ENCODE measurements at regions not wholly inside any gene's neighbourhood (a gene's known extent, or its start where the extent isn't known, plus 50 kb on each side); places are given as distances from the start of the nearest gene placed in this dataset.
"Not testable (repeated sequence)": the region's sequence is repeated elsewhere in the genome, so short reads cannot be mapped to it uniquely, and the experiment has no call there.

DNA sequence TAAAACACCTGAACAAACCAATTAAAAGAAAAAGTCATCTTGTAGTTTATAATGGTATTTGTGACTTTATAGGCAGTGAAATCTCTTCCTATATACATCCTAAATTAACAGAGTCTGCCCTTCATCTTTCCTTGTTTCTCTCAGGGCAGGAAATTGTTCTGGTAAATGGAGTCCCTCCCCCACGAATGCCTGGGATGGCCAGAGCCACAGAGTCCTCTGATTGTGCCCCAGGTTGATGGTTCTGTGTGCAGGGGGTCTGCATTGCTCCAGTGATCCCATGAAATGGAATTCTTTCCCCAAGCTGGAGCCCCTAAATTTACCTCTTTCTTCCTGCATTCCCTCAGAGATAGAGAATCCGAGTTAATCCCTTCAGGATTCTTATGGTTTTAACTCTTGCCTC lies 155.5 kb downstream of the MTX2 start:
- no peak for DNase-seq (ENCODE audit: low read depth)

DNA sequence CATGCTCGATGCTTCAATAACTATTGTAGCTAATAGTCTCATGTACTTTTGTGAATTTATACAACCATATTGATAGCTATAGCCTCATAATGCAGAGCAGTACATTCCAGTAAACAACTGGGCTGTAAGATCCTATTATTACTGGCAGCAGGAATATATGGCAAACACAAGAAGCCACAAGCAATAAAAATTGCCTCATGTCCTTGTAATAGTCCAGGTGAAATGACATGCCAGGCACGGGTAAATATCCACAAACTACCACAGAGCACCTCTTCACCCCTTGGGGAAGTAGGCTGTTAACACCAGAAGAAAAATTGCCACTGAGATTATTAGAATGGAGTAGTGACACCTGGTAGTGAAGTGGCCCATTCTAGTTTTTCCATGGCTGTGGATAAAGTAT lies 158.3 kb downstream of the MTX2 start:
- no peak for DNase-seq (ENCODE audit: low read depth)

DNA sequence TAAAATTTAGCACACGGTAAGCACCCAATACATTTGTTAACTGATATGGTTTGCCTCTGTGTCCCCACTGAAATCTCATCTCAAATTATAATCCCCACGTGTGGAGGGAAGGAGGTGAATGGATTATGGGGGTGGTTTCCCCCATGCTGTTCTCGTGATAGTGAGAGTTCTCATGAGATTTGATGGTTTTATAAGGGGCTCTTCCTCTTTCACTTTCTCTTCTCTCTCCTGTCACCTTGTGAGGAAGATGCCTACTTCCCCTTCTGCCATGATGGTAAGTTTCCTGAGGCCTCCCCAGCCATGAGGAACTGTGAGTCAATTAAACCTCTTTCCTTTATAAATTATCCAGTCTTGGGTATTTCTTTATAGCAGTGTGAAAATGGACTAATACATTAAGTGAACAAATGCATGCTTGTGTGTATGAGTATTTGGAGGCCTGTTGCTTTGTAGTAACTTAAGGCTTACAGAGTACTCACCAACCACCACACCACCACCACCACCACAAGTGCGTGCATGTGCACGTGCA lies 159.8 kb downstream of the MTX2 start:
- DNase-seq (ENCODE audit: low read depth): not testable (repeated sequence)

DNA sequence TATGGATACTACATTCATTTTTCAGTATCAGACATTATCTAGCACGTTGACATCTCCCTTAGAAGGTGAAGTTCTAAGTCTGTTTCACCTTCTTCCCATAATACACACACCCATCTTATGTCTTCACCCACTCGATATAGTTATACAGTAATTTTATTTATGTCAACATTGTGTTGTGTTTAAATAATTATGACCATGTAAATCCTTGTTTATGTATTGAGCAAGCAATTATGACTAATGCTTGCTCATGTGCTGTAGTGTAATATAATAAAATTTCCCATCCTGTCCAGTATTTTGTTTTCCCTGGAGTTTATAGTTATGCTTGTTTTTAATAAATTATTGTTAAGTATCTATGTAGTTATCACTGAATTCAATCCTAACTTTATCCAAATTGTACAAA lies 163.2 kb downstream of the MTX2 start:
- DNase-seq (ENCODE audit: low read depth): no peak

DNA sequence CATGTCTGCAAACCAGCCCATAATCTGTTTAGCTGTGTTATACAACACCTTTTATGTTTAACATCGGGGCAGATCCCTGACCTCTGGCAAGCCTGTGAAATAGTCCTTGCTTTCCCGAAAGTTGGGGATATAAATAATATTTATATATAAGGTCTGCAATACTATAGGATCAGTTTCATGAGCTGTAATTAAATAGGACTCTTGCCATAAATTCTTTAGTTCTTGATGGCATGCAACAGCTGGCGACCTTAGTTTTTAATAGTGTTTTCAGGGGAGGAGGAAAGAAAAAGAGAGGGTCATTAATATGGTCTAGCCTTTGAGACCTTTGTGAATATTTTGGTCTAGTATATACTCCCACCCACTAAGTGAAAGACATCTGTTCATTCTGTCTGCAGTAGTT lies 166.5 kb downstream of the MTX2 start:
- no peak for DNase-seq (ENCODE audit: low read depth)

DNA sequence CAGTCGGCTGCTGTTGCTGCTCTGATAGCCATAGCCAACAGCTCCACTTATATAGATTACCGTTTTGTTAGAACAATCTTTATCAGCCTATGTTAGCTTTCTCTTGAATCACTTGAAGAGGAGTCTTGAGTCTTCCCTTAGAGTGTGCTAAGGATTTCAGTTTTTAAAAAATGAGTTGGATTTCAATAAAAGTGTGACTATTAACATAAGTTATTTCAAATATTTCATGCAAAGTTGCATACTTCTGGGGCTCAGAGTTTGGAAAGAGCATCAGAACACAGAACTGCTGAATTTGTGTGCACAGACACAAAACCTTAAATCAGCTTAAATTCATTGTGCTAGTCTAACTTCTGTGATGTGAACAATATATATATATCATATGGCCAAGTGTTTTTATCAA lies 174.7 kb downstream of the MTX2 start:
- no peak for DNase-seq (ENCODE audit: low read depth)

DNA sequence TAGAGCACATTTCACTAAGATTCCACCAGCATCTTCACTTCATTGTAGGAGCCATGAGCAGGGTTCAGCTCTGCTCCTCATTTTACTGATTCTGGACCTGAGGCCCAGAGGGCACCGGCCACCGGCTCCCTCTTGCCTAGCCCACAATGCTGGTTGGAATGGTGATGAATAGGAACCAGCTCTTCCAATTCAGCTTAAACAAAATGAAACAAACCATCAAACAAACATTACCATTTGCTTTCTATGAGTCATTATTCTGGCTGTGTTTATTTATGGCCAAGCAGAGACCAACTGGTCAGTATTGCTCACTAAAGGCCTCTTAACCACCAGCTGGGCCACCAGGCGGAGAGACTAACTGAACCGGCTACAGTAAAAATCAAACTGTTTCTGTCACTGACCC lies 176.7 kb downstream of the MTX2 start:
- peak; percentile 52 for DNase-seq (ENCODE audit: low read depth)

DNA sequence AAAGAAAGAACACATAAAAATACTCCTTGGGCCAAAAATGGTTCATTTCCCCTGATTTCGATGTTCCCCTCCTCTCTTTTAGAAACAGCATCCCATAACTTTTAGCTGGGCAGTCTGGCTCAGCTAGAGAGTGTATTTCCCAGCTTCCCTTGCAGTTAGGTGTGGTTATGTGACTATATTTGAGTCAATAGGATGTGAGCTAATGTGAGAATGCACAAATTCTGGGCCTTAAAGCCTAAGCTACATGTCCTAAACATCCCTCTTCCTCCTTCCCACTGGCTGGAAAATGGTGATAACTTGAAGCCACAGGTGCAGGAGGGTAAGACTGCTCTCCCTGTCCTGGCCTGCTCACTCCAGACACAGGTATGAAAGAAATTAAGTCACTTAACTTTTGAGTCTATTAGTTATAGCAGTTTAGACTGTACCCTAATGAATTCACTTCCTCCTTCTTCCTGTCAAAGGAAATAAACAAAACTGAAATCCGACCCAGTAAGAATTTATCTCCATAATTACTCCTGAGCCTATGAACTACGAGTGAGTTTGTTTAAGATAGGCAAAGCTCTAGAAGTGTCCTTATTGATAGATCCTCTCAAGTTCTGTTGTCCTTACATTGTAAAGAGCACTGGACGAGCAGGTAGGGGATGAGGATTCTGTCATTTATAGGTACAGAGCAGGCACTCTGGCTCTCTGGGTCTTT lies 177.6 kb downstream of the MTX2 start:
- no peak for DNase-seq (ENCODE audit: low read depth)

DNA sequence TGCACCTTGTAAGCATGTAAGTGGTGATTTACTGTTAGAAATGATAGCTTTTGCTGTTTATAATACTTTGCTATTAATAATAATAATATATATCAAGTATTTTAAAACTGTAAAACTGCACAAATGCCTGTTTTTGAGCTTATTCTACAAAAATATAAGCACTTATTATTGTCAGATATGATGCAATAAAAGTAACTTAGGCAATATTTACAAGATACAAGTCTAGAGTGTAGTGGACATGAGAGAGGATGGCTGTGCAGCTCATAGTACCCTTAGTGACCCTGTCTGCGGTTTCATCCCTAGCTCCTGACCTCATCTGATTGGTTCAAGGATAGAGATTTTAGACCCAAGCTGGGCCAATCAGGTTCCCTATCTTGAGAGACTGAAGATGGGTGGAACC lies 178.4 kb downstream of the MTX2 start:
- DNase-seq (ENCODE audit: low read depth): no peak

DNA sequence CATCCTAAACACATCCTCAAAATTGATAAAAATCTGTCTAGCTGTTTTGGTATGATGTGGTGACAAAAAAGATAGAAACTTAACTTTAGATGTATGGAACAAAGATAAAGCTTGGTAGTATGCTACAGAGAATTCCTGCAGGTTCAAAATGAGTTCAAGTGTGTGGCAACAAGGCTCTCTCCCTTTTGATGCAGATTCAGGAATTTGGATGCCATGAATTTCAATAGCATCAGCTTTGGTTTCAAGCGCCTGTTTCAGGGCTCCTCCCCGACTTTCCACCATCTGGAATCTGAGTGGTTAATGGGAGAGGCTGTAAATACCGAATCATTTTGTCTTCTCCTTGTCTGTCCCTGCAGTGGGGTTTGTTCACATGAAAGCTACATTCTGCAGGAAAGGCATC lies 180.6 kb downstream of the MTX2 start:
- DNase-seq (ENCODE audit: low read depth): no peak

DNA sequence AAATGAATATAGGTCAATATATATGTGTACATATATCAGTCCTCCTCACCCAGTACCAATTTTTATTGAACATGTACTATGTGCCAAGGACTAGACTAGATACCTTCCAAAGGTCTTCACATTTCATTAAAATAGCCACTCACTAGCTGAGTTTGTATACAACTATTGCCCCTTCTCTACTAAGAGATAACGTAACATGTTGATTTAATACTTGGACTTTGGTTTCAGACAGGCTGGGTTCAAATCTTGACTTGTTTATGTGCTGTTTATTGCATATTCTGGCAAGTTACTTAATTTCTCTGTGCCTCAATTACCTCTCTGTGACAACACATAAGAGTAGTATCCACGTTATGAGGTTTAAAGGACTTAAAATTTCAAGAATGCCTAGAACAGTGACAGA lies 184.5 kb downstream of the MTX2 start:
- no peak for DNase-seq (ENCODE audit: low read depth)

DNA sequence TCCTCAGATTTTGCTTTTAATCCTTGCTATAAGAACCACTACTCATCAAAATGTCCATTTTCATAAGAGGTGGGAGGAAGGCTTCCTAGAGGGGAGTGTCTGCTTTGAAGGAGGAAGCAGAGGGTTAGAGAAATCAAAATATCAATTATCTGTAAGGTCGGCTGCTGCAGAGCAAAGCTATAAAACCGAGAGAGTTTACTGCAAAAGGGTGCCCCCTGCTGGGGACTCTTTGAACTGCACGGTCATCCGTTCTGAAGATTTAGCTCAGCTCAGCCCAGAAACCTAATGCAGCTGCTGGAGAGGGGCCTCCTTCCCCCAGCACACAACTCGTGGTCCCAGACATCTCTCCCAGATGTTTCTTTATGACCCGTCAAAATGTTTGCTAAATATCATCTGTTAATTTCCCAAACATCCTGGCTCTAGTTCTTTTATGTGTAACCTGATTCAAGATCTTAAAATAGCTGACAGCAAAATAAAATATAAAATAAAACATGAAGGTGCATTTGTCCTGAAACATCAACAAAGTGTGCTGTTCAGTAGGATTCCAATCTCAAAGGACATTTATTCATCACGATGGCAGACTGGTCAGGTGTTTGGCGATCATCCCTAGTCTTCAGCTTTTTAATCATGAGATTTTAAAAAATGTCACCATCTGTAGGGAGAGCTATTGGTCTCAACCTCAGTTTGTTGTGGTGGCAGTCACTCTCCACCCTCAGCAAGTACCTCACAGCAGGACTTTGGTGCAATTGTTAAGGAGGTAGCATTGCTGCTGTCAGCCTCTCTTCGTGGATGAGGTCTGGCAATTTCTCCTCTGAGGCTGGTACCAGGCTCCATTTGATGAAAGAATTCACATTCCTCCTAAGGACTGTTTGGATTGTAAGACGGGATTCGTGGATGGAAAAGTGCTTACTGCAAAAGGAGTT lies 185.9 kb downstream of the MTX2 start:
- DNase-seq (ENCODE audit: low read depth): peak; percentile 54

DNA sequence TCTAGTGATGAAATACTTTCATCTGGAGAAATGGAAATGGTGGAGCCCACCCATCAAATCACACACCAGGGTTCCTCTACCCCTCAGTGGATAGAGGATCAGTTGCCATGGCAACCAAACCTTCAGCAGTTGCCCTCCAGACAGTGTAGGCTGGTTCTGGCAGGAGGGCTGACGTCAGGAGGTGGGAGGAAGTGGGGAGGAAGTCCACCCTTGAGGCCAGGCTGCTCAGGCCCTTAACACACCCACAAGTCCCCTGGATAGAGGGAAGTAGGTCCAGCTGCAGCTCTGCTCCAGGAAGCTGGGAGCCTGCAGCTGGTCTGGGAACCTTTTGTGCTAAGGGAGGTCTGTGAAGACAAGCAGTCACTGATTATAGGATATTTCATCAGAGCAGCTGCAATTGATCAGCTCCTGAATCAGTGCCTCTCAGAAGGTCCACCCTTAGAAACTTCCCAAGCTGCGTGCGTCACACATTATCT lies 186.6 kb downstream of the MTX2 start:
- DNase-seq (ENCODE audit: low read depth): peak; percentile 44

DNA sequence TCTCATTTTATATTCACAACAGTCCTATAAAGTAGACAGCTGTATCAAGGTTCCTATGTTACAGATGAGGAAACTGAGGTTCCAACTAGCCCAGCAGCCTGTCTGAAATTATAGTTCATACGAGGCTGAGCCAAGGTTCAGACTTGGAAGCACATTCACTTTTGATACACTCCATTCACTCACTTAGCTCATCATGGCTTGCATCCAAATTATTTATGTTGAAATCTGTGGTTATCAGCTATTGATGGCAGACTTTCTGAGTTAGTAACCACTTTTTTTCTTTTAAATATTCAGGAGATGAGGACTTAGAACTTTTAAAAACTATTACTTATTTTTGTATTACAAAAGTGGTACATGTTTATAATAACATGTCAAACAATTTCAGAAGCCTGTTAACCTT lies 188.2 kb downstream of the MTX2 start:
- no peak for DNase-seq (ENCODE audit: low read depth)

DNA sequence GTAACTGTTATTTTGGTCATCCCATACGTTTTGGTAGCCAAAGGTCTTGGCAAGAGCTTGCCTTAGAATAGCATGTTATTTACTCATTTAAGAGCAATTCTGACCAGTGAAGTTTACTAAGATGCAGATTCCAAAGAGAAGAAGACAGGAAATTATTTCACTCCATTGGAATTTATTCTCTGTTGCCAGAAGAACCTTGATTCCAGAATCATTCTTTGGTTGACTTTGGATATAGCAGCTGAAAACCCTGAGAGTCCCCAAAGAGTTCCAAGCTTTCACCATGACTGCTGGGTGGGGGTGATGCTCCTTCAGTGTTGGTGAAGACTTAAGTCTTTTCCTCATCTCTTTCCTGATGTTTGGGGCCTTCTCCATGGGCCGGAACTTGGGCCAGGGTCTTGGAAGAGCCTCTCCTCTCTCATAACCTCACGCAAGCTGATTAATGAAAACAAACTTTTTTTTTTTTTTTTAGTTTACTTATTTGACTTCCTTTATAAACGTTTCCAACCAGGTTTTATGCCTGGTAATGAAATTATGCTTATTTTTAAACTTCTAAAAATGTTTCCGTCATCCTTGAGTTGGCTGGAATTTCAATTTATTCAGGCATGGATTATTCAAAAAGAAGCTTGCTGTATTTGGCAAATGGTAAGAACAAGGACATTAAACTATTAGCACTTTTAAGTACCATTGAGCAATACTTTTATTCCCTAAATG lies 192.0 kb downstream of the MTX2 start:
- DNase-seq (ENCODE audit: low read depth): no peak

DNA sequence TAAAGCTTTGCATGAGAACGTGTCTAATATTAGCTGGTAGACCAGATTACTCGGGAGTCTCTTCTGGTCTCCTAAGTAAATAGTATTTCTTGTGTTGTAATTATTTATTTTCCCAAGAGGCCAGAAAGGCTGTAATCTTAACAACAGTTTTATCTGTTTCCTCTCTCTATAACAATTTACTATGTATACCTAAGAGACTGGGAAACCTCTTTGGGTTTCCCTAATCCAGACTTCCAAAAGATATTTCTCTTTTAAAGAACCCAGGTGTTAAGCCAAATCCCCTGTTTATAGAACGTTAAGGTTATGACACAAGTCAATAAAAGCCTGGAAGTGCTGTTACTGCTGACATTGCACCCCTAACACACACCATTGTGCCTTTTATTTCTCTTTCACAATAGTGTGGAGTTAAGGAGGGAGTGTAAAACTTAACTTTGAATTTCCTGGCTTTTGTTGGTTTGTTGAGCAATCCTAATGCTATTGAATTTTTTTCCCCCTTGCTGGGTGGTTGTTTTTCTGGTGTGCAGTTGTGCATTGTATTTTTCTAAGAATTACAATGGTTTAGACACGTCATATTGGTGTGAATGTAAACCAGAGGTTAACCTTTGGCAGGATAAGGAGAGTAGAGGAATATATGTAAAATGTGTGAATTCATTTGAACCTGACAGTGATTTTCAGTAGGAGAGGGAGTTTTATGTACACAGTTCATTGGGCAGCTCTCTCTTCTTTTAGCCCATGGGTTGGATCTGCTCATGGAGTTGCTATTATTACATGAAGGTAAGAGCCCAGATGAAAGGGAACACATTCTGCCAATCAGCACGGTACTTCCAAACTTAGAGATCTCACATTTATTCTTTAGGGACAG lies 192.8 kb downstream of the MTX2 start:
- DNase-seq (ENCODE audit: low read depth): no peak

DNA sequence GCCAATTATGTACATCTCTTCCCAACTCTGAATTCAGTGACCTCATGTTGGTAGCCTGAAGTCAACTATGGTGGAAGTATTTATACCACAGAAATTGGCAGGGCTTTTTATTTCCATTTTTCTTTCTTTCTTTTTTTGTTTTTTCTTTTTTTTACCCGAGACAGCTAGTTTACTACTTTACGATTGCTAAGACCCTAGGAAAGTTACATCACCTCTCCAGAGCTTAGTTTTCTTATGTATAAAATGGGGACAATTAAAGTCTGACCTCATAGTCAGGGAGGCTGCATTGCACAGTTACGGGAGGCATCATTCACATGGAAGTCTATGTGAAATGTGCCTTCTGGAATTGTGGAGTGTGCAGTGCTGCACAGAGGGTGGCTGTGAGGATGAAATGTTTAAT lies 194.3 kb downstream of the MTX2 start:
- DNase-seq (ENCODE audit: low read depth): no peak

DNA sequence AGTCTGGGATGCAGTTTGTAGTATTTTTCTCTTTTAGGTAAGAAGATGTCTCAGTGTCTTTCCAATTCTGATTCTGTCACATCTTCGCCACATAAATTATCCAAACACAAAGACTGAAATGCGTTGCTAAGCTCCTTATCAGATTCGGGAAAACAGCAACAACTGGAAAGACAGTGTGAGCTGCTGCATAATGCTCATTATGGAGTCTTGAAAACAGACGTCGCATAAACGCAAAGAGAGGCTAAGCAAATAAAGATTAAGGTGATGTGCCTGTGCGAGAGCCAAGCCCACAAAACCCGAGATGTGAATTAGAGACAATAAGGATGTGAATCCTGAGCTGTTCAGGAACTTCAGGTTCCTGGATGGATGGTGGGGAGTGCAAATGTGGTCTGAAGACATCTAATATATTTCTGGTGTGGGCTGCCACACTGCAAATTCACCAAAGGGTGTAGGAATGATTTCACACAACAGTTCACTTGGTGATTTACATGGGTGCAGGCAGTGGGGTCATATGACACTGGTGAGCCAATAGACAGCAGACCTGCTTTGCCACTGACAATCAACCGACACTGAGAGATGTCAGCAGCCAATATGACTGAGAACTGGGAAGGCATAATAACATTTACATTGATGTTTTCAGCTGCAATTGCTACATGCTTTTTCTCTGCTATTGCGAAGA lies 195.8 kb downstream of the MTX2 start:
- DNase-seq (ENCODE audit: low read depth): no peak

DNA sequence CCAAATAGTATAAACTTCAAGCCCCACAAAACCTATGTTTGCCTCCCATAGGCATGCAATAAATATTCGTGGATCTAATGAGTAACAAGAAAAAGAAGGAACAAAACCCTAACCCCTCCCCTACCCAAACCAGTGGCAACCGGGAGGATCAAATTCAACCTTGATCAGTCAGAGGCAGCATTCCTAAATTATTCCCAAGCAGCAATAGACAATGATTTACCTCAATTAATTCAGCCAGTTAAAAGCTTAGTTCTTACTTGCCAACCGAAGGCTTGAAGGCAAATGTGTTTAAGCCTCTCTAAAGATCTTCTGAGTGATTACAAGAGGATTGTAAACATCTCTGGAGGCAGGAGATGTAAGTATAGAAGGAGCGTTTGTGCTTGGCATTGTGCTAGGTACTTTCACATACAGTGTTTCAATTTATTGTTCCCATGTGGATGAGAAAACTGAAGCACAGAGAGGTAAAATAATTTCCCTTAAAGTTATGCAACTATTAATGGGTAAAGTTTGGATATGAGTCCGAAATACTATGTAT lies 197.7 kb downstream of the MTX2 start:
- DNase-seq (ENCODE audit: low read depth): no peak

DNA sequence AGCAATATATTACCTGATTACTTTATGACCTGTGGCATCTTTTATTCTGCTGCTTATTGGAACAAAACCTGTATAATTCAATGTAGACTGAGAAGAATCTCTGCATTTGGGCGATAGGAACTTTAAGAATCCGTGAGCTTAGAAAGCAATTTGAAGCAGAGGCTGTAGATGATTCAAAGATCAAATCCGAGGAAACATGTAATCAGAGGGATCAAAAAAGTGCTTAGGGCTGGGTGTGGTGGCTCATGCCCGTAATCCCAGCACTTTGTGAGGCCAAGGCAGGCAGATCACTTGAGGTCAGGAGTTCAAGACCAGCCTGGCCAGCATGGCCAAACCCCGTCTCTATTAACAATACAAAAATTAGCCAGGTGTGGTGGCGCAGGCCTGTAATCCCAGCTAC lies 198.4 kb downstream of the MTX2 start:
- DNase-seq (ENCODE audit: low read depth): no peak

Measured in stromal cell of bone marrow (primary cell).